Neuron (in vitro differentiated cells): ENCODE measurements at regions not wholly inside any gene's neighbourhood (a gene's known extent, or its start where the extent isn't known, plus 50 kb on each side); places are given as distances from the start of the nearest gene placed in this dataset.

Source experiments
- H2AFZ ChIP-seq: one replicate; pipeline ENCODE4 v1.6.1; 2013; ENCODE audit warnings: low read depth, mild to moderate bottlenecking, inconsistent platforms, low read length, moderate library complexity
- H3K27me3 ChIP-seq: one replicate; pipeline ENCODE4 v1.6.1; 2013; ENCODE audit warnings: low read length; ENCODE audit not compliant: insufficient read depth
- H3K36me3 ChIP-seq: one replicate; pipeline ENCODE4 v1.6.1; 2013; ENCODE audit warnings: low read length; ENCODE audit not compliant: insufficient read depth
- H3K4me1 ChIP-seq: one replicate; pipeline ENCODE4 v1.6.1; 2013; ENCODE audit warnings: low read length; ENCODE audit not compliant: insufficient read depth
- H3K4me3 ChIP-seq: 2 replicates; pipeline ENCODE4 v1.5.1; 2013; ENCODE audit warnings: mild to moderate bottlenecking, low read length, moderate library complexity
- H3K9me3 ChIP-seq: one replicate; pipeline ENCODE4 v1.6.1; 2013; ENCODE audit warnings: low read length

DNA sequence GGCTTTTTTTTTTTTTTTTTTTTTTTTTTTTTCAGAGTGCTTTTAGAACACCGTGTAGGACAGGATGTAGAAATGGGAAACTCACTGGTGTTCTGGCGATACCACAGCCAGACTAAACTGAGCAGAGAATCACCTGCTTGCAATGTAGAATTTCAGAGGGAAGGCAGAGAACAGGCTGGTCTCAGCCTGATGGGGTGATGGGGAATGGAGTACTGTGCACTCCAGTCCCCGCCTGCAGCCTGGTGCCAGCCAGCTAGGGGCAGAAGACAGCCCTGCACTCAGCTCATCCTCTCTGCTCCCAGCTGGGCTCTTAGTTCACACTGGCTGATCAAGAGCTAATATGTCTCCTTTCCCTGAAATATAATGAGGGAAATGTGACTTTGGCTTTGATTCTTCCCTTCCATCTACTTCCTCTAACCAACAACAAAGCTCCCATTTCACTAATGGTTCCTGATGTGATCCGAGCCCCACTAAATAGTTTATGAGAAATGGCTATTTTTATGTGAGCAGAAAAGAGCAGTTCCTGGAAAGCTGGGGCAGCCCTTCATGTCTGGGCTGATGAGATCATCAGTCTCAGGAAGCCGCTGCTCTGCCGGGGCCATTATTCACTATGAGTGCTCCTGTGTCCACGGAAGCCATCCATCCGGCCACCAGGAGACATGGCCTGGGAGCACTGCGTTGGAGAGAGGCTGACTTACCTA lies 209.7 kb downstream of the GADD45G start:
- no peak overlapping the region for H2AFZ ChIP-seq
- no peaks in the 10 kb centered on the region for H3K4me1 ChIP-seq
- H3K27me3 ChIP-seq: no peaks in the 10 kb centered on the region
- no peaks in the 10 kb centered on the region for H3K36me3 ChIP-seq
- H3K9me3 ChIP-seq: no peaks in the 10 kb centered on the region
- H3K4me3 ChIP-seq: no peak overlapping the region

DNA sequence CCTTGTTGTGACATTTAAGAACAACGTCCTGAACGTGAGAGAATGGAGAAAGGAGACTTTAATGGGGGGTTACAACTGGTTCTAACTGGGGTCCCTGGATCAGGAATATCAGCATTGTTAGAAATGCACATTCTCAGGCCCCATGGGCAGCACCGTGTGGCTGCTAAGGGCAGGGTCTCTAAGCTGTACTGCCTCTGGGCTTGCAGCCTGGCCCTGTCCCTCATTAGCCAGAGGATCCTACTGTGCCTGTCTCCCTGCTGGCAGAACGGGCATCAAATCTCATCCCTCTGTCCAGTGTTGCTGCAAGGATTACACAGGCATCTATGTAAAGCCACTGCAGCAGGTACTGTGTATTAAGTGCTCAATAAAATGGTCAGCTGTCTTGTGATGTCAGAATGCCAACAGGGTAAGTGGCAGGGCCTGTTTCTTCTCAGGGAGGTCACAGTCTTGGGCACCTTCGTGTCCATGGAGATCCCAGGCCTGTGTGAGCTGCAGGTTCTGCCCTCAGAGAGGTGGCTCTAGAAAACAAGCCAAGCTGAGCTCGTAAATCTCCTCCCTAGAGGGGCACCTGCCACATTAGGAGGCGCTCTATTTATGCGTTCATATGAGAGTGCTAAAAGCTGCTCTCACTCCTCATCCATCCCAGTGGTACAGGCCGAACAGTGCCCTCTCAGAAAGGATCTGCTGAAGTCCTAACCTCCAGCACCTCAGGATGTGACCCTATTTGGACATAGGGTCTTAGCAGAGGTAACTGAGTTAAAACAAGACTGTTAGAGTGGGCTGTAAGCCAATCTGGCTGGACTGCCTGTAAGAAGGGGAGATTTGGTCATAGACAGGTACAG lies 210.5 kb downstream of the GADD45G start:
- no peaks in the 10 kb centered on the region for H3K27me3 ChIP-seq

DNA sequence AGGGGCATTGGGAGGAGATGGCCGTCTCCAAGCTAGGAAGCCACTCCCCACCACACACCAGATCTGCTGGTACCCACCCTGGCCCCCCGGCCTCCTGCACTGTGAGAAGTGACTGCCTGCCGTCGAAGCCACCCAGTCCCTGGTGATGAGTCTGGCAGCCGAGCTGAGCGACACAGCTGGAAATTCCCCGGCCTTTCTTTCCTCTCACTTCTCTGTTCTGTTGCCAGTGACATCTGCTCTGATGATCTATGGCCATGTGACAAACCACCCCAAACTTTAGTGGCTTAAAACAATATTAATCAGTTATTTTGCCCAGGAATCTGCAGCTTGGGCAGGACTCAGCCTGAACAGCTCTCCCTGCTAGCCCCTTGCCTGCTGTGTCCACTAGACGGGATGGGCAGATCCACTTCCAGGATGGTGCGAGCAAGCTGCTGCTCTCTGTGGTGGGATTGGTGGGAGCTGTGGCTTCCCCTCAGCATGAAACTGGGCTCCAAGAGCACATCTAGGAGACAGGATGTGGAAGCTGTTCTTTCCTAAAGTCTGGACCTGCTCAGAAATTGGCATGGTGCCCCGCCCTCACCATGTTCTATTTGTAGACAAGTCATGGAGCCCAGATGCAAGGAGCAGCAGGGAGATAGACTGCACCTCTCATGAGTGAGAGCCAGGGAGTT lies 211.2 kb downstream of the GADD45G start:
- H3K4me3 ChIP-seq: no peak overlapping the region
- no peaks in the 10 kb centered on the region for H3K4me1 ChIP-seq
- no peak overlapping the region for H2AFZ ChIP-seq
- peaks cover 2% of the 10 kb centered on the region for H3K27me3 ChIP-seq
- no peaks in the 10 kb centered on the region for H3K9me3 ChIP-seq
- H3K36me3 ChIP-seq: no peaks in the 10 kb centered on the region

More for the DNA sequence above, 210.5 kb downstream of the GADD45G start:
- no peaks in the 10 kb centered on the region for H3K4me1 ChIP-seq
- H2AFZ ChIP-seq: no peak overlapping the region
- H3K4me3 ChIP-seq: no peak overlapping the region
- H3K36me3 ChIP-seq: no peaks in the 10 kb centered on the region
- no peaks in the 10 kb centered on the region for H3K9me3 ChIP-seq

DNA sequence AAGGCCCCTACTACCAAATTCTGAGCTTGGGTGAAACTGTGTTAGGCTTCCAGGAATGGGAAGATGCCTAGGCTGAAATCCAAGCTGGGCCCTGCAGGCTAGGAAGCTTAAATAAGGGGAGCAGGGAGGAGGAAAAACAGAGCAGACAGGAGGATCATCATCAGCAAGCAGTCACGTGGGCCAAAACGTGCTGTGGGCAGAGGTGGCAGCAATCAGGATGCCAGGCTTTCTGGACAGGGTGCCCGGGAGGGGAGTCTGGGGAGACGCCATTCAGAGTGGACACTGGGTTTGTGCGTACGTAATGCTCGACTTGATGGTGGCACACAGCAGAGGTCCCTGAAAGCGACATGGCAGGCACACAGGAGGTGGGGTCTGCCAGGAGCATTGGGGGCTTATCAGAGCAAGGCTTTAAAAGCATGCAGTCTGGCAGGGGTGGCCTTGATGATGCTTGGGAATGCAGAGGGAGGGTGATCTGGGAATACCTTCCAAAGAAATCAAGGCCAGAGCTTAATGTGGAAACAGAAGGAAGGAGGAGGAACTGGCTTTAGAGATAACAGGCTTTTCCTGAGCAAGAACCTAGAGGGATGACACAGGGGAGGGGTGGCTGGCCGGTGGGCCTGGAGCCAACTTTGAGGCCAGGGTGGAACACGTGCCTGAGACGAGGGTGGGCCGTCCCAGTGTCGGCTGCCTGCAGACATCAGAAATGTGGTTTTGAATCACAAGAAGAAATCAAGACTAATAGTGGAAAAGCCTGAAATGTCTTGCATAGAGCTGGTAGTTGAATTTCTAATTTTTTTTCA lies 212.5 kb downstream of the GADD45G start:
- Histone ChIP-seq H3K4me1 (no peaks in the 10 kb centered on the region), H3K9me3 (no peaks in the 10 kb centered on the region), H2AFZ (no peak overlapping the region), H3K36me3 (no peaks in the 10 kb centered on the region), H3K27me3 (peaks cover 4% of the 10 kb centered on the region), H3K4me3 (no peak overlapping the region)

DNA sequence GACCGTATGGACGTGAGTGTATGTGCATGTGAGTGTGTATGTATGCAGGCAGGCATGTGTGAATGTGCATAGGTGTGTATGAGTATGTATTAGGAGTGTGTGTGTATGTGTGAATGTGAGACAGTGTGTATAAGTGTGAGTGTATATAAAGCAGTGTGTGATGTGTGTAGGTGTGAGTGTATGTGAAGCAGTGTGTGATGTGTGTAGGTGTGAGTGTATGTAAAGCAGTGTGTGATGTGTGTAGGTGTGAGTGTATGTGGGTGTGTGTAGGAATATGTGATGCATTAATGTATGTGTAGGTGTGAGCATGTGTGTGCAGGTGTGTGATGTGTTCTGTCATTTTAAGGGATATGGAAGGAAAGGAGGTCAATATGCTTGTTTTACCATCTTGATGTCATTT lies 215.5 kb downstream of the GADD45G start:
- no peak overlapping the region for H2AFZ ChIP-seq
- H3K9me3 ChIP-seq: no peaks in the 10 kb centered on the region
- peaks cover 4% of the 10 kb centered on the region for H3K27me3 ChIP-seq
- no peaks in the 10 kb centered on the region for H3K4me1 ChIP-seq
- no peak overlapping the region for H3K4me3 ChIP-seq
- H3K36me3 ChIP-seq: no peaks in the 10 kb centered on the region

DNA sequence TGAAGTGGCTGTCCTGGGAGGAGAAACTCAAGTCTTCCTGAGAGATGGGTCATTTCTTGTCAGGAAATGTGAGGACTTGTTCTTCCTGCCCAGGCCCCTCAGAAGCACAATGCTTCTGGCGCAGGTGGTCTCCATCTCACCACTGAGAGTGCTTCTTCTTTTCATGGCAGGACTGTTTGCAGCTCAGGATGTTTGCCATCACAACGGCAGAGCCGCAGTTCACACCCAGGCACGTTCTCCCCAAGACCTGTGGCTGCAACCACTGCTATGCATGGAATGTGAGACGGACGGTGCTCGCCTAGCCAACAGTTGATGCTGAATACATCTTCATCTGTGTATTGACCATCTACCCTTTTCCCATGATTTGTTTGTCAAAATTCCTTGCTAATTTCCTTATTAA lies 216.3 kb downstream of the GADD45G start:
- Histone ChIP-seq H3K27me3 (peaks cover 4% of the 10 kb centered on the region), H3K4me1 (no peaks in the 10 kb centered on the region), H3K36me3 (no peaks in the 10 kb centered on the region), H3K4me3 (no peak overlapping the region), H2AFZ (no peak overlapping the region), H3K9me3 (no peaks in the 10 kb centered on the region)

DNA sequence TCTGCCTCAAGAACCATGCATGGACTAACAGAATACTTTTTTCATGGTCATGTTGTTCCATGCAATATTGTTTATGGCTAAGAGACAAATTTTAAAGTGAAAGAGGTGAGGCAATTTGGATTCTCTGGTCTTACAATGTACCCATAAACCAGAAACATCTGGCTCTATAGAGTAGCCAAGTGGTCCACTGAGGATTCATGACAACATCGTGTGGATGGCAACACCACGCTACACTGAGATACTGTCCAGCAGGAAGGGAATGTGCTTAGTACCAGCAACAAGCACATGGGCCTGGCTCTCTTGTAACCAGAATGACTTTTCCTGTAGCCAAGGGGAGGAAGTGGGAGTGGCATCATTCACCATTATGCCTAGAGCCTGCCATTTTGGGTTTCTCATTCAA lies 218.2 kb downstream of the GADD45G start:
- H2AFZ ChIP-seq: no peak overlapping the region
- peaks cover 4% of the 10 kb centered on the region for H3K27me3 ChIP-seq
- H3K9me3 ChIP-seq: no peaks in the 10 kb centered on the region
- H3K36me3 ChIP-seq: no peaks in the 10 kb centered on the region
- no peaks in the 10 kb centered on the region for H3K4me1 ChIP-seq
- no peak overlapping the region for H3K4me3 ChIP-seq

DNA sequence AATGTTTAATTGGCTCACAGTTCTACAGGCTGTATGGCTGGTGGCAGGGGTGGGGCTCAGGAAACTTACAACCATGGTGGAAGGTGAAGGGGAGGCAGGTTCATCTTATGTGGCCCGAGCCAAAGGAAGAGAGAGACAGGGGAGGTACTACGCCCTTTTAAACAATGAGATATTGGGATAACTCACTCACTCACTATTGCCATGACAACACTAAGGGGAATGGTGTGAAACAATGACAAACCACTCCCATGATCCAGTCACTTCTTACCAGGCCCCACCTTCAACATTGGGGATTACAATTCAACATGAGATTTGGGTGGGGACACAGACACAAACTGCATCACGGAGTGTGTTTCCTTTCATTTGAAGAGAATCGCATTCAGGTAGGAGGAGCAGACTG lies 220.9 kb downstream of the GADD45G start:
- H3K4me1 ChIP-seq: no peaks in the 10 kb centered on the region
- H2AFZ ChIP-seq: no peak overlapping the region
- H3K36me3 ChIP-seq: no peaks in the 10 kb centered on the region
- H3K9me3 ChIP-seq: no peaks in the 10 kb centered on the region
- H3K4me3 ChIP-seq: no peak overlapping the region
- H3K27me3 ChIP-seq: peaks cover 4% of the 10 kb centered on the region

DNA sequence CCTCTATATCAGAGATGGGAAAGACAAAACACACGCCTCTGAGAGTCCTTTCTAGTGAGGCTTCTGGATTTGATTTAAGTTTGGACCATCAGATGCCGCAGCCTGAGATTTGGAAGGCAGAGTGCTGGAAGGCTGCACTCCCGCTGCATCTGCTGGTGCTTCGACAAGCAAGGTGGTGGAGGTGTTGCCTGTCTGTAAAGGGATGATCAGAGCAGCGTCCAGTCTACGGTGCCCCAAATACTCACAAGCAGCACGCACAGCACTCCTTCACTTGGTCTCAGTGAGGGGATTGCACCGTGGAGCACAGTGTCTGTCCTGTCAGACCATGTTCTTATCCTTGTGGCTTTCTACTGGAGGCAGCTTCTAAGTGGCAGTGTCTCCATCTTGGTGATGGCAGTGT lies 221.4 kb downstream of the GADD45G start:
- H3K4me1 ChIP-seq: no peaks in the 10 kb centered on the region

DNA sequence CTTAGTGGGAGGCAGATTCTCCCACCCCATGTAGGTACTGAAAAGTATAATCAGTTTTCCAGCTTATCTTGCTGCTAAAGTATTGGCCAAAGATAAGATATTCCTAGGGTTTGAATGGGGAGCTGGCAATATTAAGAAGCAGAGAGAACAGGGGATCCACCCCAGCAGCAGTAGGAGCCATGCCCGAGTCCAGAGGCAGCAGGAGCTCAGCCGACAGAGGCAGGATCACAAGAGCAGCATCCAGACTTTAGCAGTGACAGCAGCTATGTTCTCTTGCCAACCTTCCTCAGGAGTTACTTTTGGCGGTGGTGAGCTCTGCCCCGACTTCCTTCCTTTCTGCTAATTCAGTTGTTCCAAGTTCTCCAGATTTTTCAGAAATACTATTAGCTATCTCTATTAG lies 224.5 kb downstream of the GADD45G start:
- Histone ChIP-seq H3K27me3 (no peaks in the 10 kb centered on the region), H3K9me3 (no peaks in the 10 kb centered on the region), H2AFZ (no peak overlapping the region), H3K4me1 (no peaks in the 10 kb centered on the region), H3K4me3 (no peak overlapping the region), H3K36me3 (no peaks in the 10 kb centered on the region)

More for the DNA sequence above, 221.4 kb downstream of the GADD45G start:
- Histone ChIP-seq H3K27me3 (peaks cover under 1% of the 10 kb centered on the region), H3K36me3 (no peaks in the 10 kb centered on the region), H3K9me3 (no peaks in the 10 kb centered on the region), H2AFZ (no peak overlapping the region), H3K4me3 (no peak overlapping the region)

DNA sequence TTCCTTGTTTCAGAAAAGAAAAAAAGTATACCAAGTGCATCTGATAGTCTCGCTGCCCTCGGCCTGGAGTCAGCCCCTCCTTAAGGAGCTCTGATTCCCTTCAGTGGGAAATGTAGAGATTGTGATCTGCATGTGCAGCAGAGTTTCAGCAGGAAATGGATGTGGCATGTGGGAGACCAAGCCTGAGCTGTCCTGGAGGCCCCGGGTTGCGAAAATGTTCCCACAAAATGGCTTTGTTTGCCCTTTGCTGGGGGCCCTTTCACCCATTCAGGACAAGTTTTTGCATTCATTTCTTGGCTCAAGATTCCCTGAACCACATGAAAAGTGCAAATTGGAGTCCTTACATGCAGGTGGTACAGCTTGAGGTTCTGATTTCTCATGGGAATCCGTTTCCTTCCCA lies 230.9 kb downstream of the GADD45G start:
- Histone ChIP-seq H3K4me3 (no peak overlapping the region), H3K36me3 (no peaks in the 10 kb centered on the region), H3K9me3 (no peaks in the 10 kb centered on the region), H2AFZ (no peak overlapping the region), H3K4me1 (no peaks in the 10 kb centered on the region), H3K27me3 (peaks cover 2% of the 10 kb centered on the region)

DNA sequence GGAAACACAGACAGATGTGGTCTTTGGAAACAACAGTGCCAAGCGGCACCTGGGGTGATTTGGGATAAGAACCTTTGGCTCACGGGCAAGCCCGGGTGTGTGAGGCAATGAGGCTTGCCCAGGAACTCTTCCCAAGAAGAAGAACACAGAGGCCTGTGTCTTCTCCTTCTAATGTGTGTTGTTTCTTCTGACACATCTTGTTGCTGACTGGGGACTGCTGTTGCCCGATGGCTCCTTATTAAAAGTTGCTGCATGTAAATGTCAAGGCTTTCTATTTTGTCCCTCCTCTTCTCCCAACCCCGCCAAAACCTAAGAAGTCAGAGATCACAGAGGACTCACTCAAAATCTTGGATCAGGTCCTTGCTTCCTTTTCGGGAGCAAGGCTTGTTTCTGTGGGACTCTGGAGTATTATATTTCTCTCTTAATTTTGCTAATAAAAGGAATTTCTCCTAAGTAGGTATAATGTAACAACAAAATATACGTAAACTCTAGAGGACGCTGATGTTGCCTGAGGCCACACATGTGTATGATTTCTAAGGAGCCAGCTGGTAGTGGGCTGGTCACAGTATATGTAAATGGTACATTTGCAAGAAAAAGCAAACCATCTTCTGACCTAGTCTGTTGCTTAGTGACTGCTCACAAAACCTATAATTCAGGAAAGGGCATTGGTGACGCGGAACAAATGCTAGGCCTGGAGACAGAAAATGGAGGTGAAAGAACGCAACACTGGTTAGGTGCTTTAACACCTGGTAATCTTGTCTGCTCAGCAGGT lies 232.5 kb downstream of the GADD45G start:
- H3K9me3 ChIP-seq: no peaks in the 10 kb centered on the region
- no peaks in the 10 kb centered on the region for H3K36me3 ChIP-seq
- peaks cover 2% of the 10 kb centered on the region for H3K27me3 ChIP-seq
- H3K4me1 ChIP-seq: no peaks in the 10 kb centered on the region
- H3K4me3 ChIP-seq: no peak overlapping the region
- H2AFZ ChIP-seq: no peak overlapping the region
